ENCODE measurements at regions not wholly inside any gene's neighbourhood (a gene's known extent, or its start where the extent isn't known, plus 50 kb on each side); places are given as distances from the start of the nearest gene placed in this dataset.

DNA sequence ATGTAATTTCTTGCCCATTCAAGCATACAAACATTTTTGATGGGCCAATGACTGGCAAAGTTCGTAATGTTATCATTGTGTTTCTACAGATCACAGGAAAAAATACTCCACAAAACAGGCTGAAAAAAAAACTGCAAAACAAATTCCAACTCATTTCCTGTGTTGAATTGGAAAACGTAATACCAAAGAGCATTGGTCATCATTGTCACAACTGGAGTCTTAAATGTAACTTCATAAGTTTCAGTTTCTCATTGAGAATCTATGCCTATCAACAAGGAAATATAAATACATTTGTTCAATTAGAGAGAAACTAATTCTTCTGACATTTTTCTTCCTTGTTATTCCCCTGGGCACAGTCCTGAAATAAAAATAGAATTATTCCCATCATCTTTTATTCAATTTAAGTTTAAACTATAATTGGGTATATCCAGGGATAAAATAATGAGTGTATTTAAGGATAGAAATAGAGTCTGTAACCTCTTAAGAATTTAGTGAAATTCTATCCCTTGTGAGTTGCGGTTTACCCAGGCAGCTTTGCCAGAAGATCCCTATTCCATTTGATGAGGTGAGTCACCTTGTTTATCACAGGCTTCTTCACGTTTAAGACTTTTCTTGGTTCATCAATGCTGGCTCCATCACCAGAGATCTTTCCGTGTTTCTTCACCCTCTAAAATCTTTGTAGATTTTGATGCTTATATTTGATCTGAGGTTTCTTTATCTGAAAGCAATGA lies 112.7 kb upstream of the ITGA1 start:
- TF ChIP-seq, protein P1, sequence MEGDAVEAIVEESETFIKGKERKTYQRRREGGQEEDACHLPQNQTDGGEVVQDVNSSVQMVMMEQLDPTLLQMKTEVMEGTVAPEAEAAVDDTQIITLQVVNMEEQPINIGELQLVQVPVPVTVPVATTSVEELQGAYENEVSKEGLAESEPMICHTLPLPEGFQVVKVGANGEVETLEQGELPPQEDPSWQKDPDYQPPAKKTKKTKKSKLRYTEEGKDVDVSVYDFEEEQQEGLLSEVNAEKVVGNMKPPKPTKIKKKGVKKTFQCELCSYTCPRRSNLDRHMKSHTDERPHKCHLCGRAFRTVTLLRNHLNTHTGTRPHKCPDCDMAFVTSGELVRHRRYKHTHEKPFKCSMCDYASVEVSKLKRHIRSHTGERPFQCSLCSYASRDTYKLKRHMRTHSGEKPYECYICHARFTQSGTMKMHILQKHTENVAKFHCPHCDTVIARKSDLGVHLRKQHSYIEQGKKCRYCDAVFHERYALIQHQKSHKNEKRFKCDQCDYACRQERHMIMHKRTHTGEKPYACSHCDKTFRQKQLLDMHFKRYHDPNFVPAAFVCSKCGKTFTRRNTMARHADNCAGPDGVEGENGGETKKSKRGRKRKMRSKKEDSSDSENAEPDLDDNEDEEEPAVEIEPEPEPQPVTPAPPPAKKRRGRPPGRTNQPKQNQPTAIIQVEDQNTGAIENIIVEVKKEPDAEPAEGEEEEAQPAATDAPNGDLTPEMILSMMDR (IDR thresholded peaks at IDR 0.05; ENCODE audit: low read depth, low read length, poor library complexity, severe bottlenecking): no peak
- no peak for TF ChIP-seq EZH2phosphoT487 (IDR thresholded peaks at IDR 0.05; ENCODE audit: borderline replicate concordance, low read length)

All from DOHH2 (cell line).